A673 (cell line): ENCODE measurements at regions not wholly inside any gene's neighbourhood (a gene's known extent, or its start where the extent isn't known, plus 50 kb on each side); places are given as distances from the start of the nearest gene placed in this dataset.

ENCODE experiments used
- BruUV-seq: library from RNA; stranded (reverse); fragments of 400-500 nt; replicated peaks from 2 replicates; lab custom pipeline; 2021; lab: Mats Ljungman, UMichigan
- CTCF ChIA-PET: fragments of 300-600 bp; sonication (Branson Sonifier 250); formaldehyde crosslinking; loops from one replicate; lab custom pipeline; 2022; ENCODE audit warnings: antibody characterized with exemption; lab: Charles Lee
- POLR2A ChIA-PET: fragments of 300-600 bp; sonication (Branson Sonifier 250); formaldehyde crosslinking; loops from one replicate; lab custom pipeline; 2022; ENCODE audit warnings: antibody characterized with exemption; ENCODE audit not compliant: low non-redundant PET; lab: Charles Lee
- DNase-seq: peaks from one replicate; pipeline ENCODE4 v3.0.0-alpha.2; 2015; ENCODE audit warnings: low spot score
- H3K27ac ChIP-seq: fragments of 200-600 bp; sonication (generic); 2 replicates; pipeline ENCODE4 v1.5.1; 2016; ENCODE audit warnings: mixed run types, low read depth, mild to moderate bottlenecking, mixed read lengths, antibody characterized with exemption, low read length; ENCODE audit not compliant: poor library complexity, severe bottlenecking
- H3K27me3 ChIP-seq: fragments of 200-600 bp; sonication (generic); replicated peaks from 2 replicates; pipeline ENCODE4 v1.6.1; 2017; ENCODE audit warnings: mixed run types, low read depth, mild to moderate bottlenecking, mixed read lengths, antibody characterized with exemption, low read length; ENCODE audit not compliant: insufficient read depth, poor library complexity
- H3K36me3 ChIP-seq: fragments of 200-600 bp; sonication (generic); 2 replicates; pipeline ENCODE4 v1.6.1; 2016; ENCODE audit warnings: mixed run types, mild to moderate bottlenecking, mixed read lengths, antibody characterized with exemption, low read length; ENCODE audit not compliant: insufficient read depth, poor library complexity, severe bottlenecking
- H3K4me1 ChIP-seq: fragments of 200-600 bp; sonication (generic); 2 replicates; pipeline ENCODE4 v1.6.1; 2017; ENCODE audit warnings: mixed run types, mild to moderate bottlenecking, mixed read lengths, antibody characterized with exemption, low read length; ENCODE audit not compliant: insufficient read depth, poor library complexity, severe bottlenecking
- H3K4me3 ChIP-seq: fragments of 200-600 bp; sonication (generic); 2 replicates; pipeline ENCODE4 v1.5.1; 2016; ENCODE audit warnings: low read depth, mixed run types, mild to moderate bottlenecking, mixed read lengths, low read length; ENCODE audit not compliant: poor library complexity, severe bottlenecking
- H3K9me3 ChIP-seq: fragments of 200-600 bp; sonication (generic); 2 replicates; pipeline ENCODE4 v1.6.1; 2016; ENCODE audit warnings: mixed run types, low read depth, mild to moderate bottlenecking, mixed read lengths, antibody characterized with exemption, low read length; ENCODE audit not compliant: poor library complexity, severe bottlenecking
- EZH2 ChIP-seq: fragments of 200-600 bp; sonication (generic); IDR thresholded peaks from 2 replicates; pipeline ENCODE4 v1.6.1; 2017; ENCODE audit warnings: borderline replicate concordance, low read depth, mild to moderate bottlenecking, mixed read lengths, antibody characterized with exemption, low read length; ENCODE audit not compliant: poor library complexity, severe bottlenecking
- intact Hi-C: fragments of 100-400 bp; cut with micrococcal nuclease; formaldehyde crosslinking; loops from one replicate; pipeline ENCODE4 v1.10.0; 2022; ENCODE audit not compliant: unreplicated experiment
- TF ChIP-seq, protein P1 (sequence below): fragments of 300-800, 200-600 bp; sonication (generic); conservative IDR thresholded peaks from 2 replicates; pipeline ENCODE4 v1.5.1; 2017; ENCODE audit warnings: low read depth, mild to moderate bottlenecking, antibody characterized with exemption, low read length, moderate library complexity, mixed read lengths

DNA sequence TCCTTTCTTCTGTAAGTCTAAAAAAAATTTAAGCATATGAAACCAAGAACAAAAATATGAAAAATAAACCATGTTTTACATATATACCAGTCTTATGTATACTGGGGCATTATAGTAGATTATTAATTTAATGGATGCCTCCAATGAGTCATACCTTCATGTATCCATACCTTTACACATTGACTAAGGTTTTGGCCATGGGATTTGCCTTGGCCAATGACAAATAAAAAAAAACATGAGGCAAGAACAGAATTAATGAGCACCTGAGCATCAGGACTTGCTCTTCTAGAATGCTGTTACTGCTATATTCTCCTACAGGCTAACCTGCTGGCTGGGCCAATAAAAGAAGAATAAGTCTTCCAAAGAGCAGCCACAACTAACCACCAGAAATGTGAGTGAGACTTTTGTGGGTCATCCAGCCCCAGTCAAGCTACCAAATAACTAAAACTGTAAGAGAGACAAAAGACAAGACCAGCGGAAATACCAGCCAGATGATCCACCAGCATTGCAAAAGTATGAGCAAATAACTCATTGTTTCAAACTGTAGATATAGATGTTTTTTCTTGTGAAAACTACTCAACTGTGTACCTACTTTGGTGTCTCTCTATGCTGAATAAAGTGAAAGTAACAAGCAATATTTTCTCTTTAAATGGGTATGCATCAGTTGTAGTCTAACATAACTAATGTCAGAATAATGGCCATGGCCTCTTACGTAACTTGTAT lies 749.6 kb upstream of the VRK2 start:
- POLR2A ChIA-PET: no interaction called here
- H3K36me3 ChIP-seq: no peaks in the 10 kb centered on the region
- H3K4me3 ChIP-seq: no peak overlapping the region
- CTCF ChIA-PET: no interaction called here
- no peak for TF ChIP-seq EZH2
- TF ChIP-seq, protein P1, sequence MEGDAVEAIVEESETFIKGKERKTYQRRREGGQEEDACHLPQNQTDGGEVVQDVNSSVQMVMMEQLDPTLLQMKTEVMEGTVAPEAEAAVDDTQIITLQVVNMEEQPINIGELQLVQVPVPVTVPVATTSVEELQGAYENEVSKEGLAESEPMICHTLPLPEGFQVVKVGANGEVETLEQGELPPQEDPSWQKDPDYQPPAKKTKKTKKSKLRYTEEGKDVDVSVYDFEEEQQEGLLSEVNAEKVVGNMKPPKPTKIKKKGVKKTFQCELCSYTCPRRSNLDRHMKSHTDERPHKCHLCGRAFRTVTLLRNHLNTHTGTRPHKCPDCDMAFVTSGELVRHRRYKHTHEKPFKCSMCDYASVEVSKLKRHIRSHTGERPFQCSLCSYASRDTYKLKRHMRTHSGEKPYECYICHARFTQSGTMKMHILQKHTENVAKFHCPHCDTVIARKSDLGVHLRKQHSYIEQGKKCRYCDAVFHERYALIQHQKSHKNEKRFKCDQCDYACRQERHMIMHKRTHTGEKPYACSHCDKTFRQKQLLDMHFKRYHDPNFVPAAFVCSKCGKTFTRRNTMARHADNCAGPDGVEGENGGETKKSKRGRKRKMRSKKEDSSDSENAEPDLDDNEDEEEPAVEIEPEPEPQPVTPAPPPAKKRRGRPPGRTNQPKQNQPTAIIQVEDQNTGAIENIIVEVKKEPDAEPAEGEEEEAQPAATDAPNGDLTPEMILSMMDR: no peak
- intact Hi-C loops: no loop called here
- no peaks in the 10 kb centered on the region for H3K9me3 ChIP-seq
- no peak for DNase-seq
- H3K27me3 ChIP-seq: no peaks in the 10 kb centered on the region
- H3K27ac ChIP-seq: no peak overlapping the region
- H3K4me1 ChIP-seq: no peaks in the 10 kb centered on the region
- no TSS peak for BruUV-seq

DNA sequence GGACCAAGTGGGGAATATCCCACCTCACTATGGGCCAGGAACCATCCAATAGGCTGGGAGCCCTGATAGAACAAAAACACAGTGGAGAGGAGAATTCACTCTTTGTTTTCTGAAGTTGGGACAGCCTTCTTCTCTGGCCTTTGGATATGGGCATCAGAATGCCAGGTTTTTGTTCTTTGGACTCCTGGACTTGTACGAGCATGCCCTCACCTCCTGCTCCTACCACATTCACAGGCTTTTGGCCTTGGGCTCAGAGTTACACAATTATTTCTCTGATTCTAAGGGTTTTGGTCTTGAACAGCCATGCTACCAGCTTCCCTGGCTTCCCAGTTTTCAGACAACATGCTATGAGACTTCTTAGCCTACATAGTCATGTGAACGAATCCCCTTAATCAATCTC lies 732.9 kb upstream of the VRK2 start:
- H3K27ac ChIP-seq: no peak overlapping the region
- ChIA-PET CTCF (no interaction called here), POLR2A (no interaction called here)
- intact Hi-C loops: no loop called here
- no peak for DNase-seq
- H3K36me3 ChIP-seq: no peaks in the 10 kb centered on the region
- H3K4me1 ChIP-seq: no peaks in the 10 kb centered on the region
- H3K27me3 ChIP-seq: no peaks in the 10 kb centered on the region
- no TSS peak for BruUV-seq
- H3K9me3 ChIP-seq: no peaks in the 10 kb centered on the region
- H3K4me3 ChIP-seq: no peak overlapping the region
- TF ChIP-seq, protein P1: no peak
- TF ChIP-seq EZH2: no peak

DNA sequence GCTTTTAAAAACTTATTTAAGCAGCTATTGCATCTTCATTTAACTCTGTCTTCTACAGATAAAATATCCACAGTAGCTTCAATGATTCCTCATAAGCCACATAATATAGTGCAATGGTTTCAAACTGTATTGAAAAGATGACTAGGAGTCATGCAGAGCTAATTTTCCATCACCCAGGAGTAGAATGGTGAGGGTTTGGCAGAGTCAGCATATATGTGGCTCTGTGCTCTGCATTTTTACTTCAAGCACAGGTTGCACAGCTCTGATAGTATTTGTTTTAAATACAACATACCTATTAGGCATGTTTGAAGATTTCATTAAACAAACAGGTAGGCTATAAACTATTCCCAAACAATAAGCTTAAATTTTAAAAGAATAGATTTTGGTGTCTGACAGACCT lies 731.9 kb upstream of the VRK2 start:
- Histone ChIP-seq H3K27me3 (no peaks in the 10 kb centered on the region), H3K9me3 (no peaks in the 10 kb centered on the region), H3K4me3 (no peak overlapping the region), H3K36me3 (no peaks in the 10 kb centered on the region), H3K4me1 (no peaks in the 10 kb centered on the region), H3K27ac (no peak overlapping the region)
- no TSS peak for BruUV-seq
- intact Hi-C loops: no loop called here
- TF ChIP-seq, protein P1: no peak
- no peak for TF ChIP-seq EZH2
- ChIA-PET POLR2A (no interaction called here), CTCF (no interaction called here)
- DNase-seq: no peak
